Endodermal cell (in vitro differentiated cells): ENCODE measurements at regions not wholly inside any gene's neighbourhood (a gene's known extent, or its start where the extent isn't known, plus 50 kb on each side); places are given as distances from the start of the nearest gene placed in this dataset.

Source experiments
- DNase-seq: peaks from one replicate; pipeline ENCODE4 v3.0.0-alpha.2; 2017
- H3K27ac ChIP-seq: 2 replicates; pipeline ENCODE4 v1.5.1; 2013; ENCODE audit warnings: mild to moderate bottlenecking, low read depth, low read length, moderate library complexity
- H3K27me3 ChIP-seq: 2 replicates; pipeline ENCODE4 v1.6.1; 2013; ENCODE audit warnings: mild to moderate bottlenecking, low read length, moderate library complexity; ENCODE audit not compliant: insufficient read depth, control insufficient read depth, poor library complexity, severe bottlenecking
- H3K36me3 ChIP-seq: 2 replicates; pipeline ENCODE4 v1.7.0; 2013; ENCODE audit warnings: mild to moderate bottlenecking, low read length, moderate library complexity; ENCODE audit not compliant: control insufficient read depth, insufficient read depth
- H3K4me1 ChIP-seq: one replicate; pipeline ENCODE4 v1.7.0; 2013; ENCODE audit warnings: low read length; ENCODE audit not compliant: control insufficient read depth, insufficient read depth
- H3K4me3 ChIP-seq: 2 replicates; pipeline ENCODE4 v1.5.1; 2013; ENCODE audit warnings: mild to moderate bottlenecking, low read length, moderate library complexity
- H3K9ac ChIP-seq: 2 replicates; pipeline ENCODE4 v1.6.1; 2013; ENCODE audit warnings: mild to moderate bottlenecking, low read length, moderate library complexity; ENCODE audit not compliant: poor library complexity, severe bottlenecking; ENCODE audit errors: extremely low read depth
- H3K9me3 ChIP-seq: 2 replicates; pipeline ENCODE4 v1.6.1; 2013; ENCODE audit warnings: mild to moderate bottlenecking, low read length, moderate library complexity; ENCODE audit not compliant: control insufficient read depth
- H3K27ac Mint-ChIP-seq: 2 replicates; pipeline ENCODE4 v1.8.0; 2020; ENCODE audit warnings: mixed read lengths
- H3K27me3 Mint-ChIP-seq: 2 replicates; pipeline ENCODE4 v1.8.0; 2021; ENCODE audit warnings: mild to moderate bottlenecking, mixed read lengths; ENCODE audit not compliant: insufficient read depth
- H3K36me3 Mint-ChIP-seq: 2 replicates; pipeline ENCODE4 v1.8.0; 2020; ENCODE audit warnings: low read depth, mixed read lengths
- H3K4me1 Mint-ChIP-seq: 2 replicates; pipeline ENCODE4 v1.8.0; 2020; ENCODE audit warnings: mixed read lengths
- H3K4me3 Mint-ChIP-seq: 2 replicates; pipeline ENCODE4 v1.8.0; 2020; ENCODE audit warnings: mild to moderate bottlenecking, moderate library complexity, mixed read lengths
- H3K9me3 Mint-ChIP-seq: 2 replicates; pipeline ENCODE4 v1.8.0; 2020; ENCODE audit warnings: mild to moderate bottlenecking, mixed read lengths
- WGBS, 2 experiments: methylation state at CpG; one replicate each; pipeline versions ENCODE4 v1.1.5 to v1.1.7; 2013; ENCODE audit warnings: missing lambda C conversion rate in 2 of 2, mixed read lengths in 1 of 2; ENCODE audit not compliant: insufficient coverage in 1 of 2, insufficient read length in 1 of 2; 5-methylcytosine and 5-hydroxymethylcytosine counted together
- TF ChIP-seq, protein P1 (sequence below): fragments of 200-600 bp; sonication (generic); conservative IDR thresholded peaks from 2 replicates; pipeline ENCODE4 v1.5.0; 2021; ENCODE audit warnings: antibody characterized with exemption, mild to moderate bottlenecking

DNA sequence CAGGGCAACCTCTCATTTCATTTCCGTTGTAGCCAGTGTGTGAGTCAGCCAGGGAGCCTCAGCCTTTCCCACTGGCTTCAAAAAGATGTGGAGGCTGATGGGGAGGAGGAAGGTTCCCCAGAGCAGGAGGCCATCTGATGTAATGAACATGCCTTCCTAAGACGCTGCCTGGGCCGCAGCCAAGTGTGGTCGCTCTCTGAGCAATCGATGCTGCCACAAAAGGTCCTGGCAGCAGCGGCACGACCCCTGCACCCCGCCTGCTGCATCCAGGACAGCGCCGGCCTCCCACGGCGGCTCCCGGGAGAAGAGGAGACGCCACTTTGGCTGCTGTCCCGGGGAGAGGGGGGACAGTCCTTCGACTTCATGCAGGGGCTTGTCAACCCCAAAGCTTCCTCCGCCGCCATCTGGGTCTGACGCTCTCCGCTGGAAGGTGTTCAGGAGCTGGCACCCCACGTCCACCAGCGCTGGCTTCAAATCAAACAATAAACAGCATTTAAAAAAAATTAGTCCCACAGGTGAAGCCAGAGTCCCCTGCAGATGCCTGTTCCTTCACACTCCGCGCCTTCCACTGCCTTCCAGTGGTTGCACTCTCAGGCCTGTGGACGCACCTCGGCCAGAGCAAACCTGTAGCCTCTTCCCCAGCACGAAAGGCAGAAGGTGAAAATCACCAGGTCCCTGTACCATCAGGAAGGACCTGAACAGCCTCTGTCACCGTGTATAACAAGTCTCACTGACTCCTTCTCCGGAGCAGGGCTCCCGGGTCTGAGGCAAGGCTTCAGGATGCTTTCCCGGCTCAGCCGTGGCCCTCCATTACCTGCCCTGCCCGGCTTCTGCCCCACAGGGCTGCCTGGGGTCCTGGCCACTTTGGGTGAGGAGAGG, 930.7 kb downstream of the BRD1 start:
- TF ChIP-seq, protein P1, sequence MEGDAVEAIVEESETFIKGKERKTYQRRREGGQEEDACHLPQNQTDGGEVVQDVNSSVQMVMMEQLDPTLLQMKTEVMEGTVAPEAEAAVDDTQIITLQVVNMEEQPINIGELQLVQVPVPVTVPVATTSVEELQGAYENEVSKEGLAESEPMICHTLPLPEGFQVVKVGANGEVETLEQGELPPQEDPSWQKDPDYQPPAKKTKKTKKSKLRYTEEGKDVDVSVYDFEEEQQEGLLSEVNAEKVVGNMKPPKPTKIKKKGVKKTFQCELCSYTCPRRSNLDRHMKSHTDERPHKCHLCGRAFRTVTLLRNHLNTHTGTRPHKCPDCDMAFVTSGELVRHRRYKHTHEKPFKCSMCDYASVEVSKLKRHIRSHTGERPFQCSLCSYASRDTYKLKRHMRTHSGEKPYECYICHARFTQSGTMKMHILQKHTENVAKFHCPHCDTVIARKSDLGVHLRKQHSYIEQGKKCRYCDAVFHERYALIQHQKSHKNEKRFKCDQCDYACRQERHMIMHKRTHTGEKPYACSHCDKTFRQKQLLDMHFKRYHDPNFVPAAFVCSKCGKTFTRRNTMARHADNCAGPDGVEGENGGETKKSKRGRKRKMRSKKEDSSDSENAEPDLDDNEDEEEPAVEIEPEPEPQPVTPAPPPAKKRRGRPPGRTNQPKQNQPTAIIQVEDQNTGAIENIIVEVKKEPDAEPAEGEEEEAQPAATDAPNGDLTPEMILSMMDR: no peak
- Histone ChIP-seq H3K27me3 (no peaks in the 10 kb centered on the region), H3K36me3 (no peaks in the 10 kb centered on the region), H3K9me3 (no peaks in the 10 kb centered on the region), H3K27ac (no peak overlapping the region), H3K4me3 (no peak overlapping the region), H3K4me1 (no peaks in the 10 kb centered on the region), H3K9ac (no peak overlapping the region)
- H3K4me1 Mint-ChIP-seq: no peaks in the 10 kb centered on the region
- no peak overlapping the region for H3K27ac Mint-ChIP-seq
- no peak for DNase-seq
- H3K36me3 Mint-ChIP-seq: no peaks in the 10 kb centered on the region
- no peaks in the 10 kb centered on the region for H3K9me3 Mint-ChIP-seq
- no peak overlapping the region for H3K4me3 Mint-ChIP-seq
- H3K27me3 Mint-ChIP-seq: peaks cover 7% of the 10 kb centered on the region
- WGBS, 2 experiments: 93 to 95% methylated on average over 14 to 33 of the region's 33 CpGs

DNA sequence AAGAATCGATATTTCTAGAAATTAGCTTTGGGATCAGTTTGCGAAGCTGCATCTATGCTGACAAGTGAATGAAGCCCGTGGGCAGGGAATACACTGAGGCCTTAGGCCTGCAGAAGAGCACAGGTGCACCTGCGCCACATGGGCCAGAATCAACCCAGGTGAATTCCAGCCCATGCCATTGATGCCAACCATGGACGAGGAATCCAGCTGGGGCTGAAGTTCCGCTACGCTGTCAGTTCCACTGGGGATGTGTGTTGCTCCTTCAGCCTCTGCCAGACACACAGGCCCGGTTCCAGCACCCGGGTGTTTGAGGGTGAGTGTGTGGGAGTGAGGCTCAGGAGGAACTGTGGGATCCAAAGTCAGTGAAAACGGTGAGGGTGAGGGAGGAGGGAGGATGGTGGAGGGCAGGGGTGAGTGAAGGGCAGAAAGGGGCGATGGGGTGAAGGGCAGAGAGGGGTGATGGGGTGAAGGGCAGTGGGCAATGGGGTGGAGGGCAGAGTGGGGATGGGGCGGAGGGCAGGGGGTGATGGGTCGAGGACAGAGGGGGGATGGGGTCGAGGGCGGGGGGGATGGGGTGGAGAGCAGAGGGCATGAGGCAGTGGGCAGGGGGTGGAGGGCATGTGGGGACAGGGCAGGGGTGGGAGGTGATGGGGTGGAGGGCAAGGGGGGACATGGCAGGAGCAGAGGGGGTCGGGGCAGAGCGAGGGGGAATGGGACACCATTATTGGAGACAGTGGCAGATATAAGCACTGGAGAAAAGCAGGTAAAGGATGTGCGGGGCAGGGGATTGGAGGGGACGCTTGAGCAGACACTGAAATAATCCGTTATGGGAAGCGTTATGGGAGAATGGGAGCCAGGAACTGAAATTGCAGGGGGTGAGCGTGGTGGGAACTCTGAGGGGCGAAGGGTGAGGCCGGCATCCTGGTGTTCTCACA, 931.6 kb downstream of the BRD1 start:
- Histone ChIP-seq H3K27me3 (no peaks in the 10 kb centered on the region), H3K4me3 (no peak overlapping the region), H3K9me3 (no peaks in the 10 kb centered on the region), H3K9ac (no peak overlapping the region), H3K27ac (no peak overlapping the region), H3K36me3 (no peaks in the 10 kb centered on the region), H3K4me1 (no peaks in the 10 kb centered on the region)
- 90 to 95% methylated on average over 15 to 24 of the region's 24 CpGs for WGBS, 2 experiments
- Mint-ChIP-seq H3K4me1 (no peaks in the 10 kb centered on the region), H3K4me3 (no peak overlapping the region), H3K27me3 (peaks cover 8% of the 10 kb centered on the region), H3K27ac (no peak overlapping the region), H3K36me3 (no peaks in the 10 kb centered on the region), H3K9me3 (no peaks in the 10 kb centered on the region)
- TF ChIP-seq, protein P1: no peak
- DNase-seq: no peak

DNA sequence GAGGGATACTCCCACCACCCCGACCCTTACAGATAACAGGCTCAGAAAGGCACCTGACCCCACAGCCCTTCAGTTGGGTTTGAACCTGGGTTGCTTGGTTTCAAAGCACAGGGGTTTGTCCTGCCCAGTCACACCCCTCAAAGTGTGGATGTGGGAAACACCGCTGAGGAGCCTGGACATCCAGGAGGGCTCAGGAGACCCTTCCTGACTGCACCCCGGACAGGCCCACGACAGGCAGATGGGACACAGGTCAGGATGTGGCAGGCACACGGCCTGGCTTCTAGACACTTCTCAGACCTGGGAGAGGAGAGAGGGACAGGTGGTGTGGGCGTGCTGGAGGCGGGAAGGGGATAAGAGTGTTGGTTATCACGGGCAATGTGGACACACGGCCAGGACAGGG, 932.3 kb downstream of the BRD1 start:
- Histone ChIP-seq H3K27me3 (no peaks in the 10 kb centered on the region), H3K27ac (no peak overlapping the region), H3K9me3 (no peaks in the 10 kb centered on the region), H3K9ac (no peak overlapping the region), H3K4me1 (no peaks in the 10 kb centered on the region), H3K36me3 (no peaks in the 10 kb centered on the region), H3K4me3 (no peak overlapping the region)
- 96 to 97% methylated on average over 7 to 9 of the region's 9 CpGs for WGBS, 2 experiments
- no peak overlapping the region for H3K27ac Mint-ChIP-seq
- no peaks in the 10 kb centered on the region for H3K36me3 Mint-ChIP-seq
- H3K27me3 Mint-ChIP-seq: peaks cover 8% of the 10 kb centered on the region
- no peaks in the 10 kb centered on the region for H3K4me1 Mint-ChIP-seq
- DNase-seq: no peak
- TF ChIP-seq, protein P1: no peak
- H3K4me3 Mint-ChIP-seq: no peak overlapping the region
- H3K9me3 Mint-ChIP-seq: no peaks in the 10 kb centered on the region
